Suppressor macrophage treated with lipopolysaccharide for 4 hours (primary cell): ENCODE measurements at regions not wholly inside any gene's neighbourhood (a gene's known extent, or its start where the extent isn't known, plus 50 kb on each side); places are given as distances from the start of the nearest gene placed in this dataset.
"Not testable (repeated sequence)": the region's sequence is repeated elsewhere in the genome, so short reads cannot be mapped to it uniquely, and the experiment has no call there.

Experiments used
- DNase-seq: peaks from one replicate; pipeline ENCODE4 v3.0.0-alpha.2; 2020

DNA sequence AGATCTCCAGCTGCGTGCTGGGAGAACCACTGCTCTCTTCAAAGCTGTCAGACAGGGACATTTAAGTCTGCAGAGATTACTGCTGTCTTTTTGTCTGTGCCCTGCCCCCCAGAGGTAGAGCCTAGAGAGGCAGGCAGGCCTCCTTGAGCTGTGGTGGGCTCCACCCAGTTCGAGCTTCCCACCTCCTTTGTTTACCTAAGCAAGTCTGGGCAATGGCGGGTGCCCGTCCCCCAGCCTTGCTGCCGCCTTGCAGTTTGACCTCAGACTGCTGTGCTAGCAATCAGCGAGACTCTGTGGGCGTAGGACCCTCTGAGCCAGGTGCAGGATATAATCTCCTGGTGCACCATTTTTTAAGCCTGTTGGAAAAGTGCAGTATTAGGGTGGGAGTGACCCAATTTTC lies 128.6 kb downstream of the ACTR3 start:
- not testable (repeated sequence) for DNase-seq

- DNase-seq: no peak
Measured at GRCh38 chr2:114020668-114021067, 130.8 kb downstream of the ACTR3 start.

- DNase-seq: peak; percentile 30
Measured at GRCh38 chr2:114022360-114023085, 132.6 kb downstream of the ACTR3 start.

GRCh38 chr2:114024326-114024725 lies 134.4 kb downstream of the ACTR3 start:
- no peak for DNase-seq

GRCh38 chr2:114025030-114025429 lies 135.1 kb downstream of the ACTR3 start:
- DNase-seq: no peak

- DNase-seq: no peak
Measured at GRCh38 chr2:114027437-114027836, 137.5 kb downstream of the ACTR3 start.

GRCh38 chr2:114031605-114032505 lies 142.0 kb downstream of the ACTR3 start:
- DNase-seq: no peak

DNA sequence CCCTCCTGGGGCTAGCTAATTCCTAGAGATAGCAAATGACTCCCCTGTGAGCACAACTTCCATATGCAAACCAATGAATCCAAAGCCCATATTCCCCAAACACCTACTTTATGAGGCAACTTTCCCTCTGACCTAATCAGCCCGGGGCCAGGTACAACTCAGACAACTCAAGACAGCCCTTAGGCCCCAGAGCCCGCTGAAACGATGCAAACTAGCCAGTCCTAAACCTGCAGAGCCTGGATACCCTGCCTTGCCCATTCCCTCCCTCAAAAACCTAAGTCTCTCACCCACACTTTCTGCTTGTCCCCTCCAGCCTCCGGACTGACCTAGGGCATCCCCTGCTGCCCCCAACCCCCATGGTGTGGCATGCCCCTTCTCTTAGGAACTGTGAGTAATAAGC lies 142.8 kb downstream of the ACTR3 start:
- DNase-seq: no peak

- DNase-seq: no peak
Measured at GRCh38 chr2:114034742-114035141, 144.9 kb downstream of the ACTR3 start.

GRCh38 chr2:114038710-114039109 lies 148.8 kb downstream of the ACTR3 start:
- DNase-seq: no peak

DNA sequence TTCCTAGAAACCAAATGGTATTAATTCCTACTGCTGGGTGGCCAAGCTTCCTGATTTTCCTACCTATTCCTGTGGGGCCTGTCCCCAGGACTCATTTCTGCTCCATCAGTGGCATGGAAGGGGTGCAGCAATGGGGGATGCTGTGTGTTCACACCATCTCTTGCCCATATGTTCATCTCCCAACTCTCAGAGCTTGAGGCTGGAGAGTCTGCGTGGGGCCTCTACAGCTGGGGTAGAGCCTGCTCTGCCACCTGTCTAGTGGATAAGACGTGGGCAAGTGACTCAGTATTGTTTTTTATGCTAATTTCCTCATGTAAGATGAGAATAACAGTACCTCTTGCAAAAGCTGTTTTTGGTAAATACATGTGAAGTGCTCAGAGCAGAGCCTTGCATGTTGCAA lies 149.8 kb downstream of the ACTR3 start:
- no peak for DNase-seq

GRCh38 chr2:114040826-114041225 lies 150.9 kb downstream of the ACTR3 start:
- no peak for DNase-seq

- DNase-seq: no peak
Measured at GRCh38 chr2:114044985-114045384, 155.1 kb downstream of the ACTR3 start.

DNA sequence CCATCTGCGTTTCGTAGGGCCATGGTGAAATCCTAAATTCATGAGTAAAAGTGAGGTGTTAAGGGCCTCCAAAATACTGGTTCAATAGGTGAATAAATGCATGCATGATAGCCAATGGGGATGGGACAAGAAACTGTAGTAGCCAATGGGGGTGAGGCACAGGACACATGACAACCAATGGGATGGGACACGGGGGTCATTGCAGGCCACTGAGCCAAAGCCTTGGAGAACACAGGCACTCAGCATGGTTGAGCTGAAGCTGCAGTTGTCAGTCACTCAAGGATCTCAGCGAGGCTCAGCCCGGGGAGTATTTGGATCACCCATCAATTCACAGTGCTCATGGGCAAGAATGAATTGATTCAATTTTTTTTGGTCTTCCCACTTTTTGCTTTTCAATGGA lies 156.5 kb downstream of the ACTR3 start:
- no peak for DNase-seq

- no peak for DNase-seq
Measured at GRCh38 chr2:114046866-114047435, 157.1 kb downstream of the ACTR3 start.

- no peak for DNase-seq
Measured at GRCh38 chr2:114049280-114049679, 159.4 kb downstream of the ACTR3 start.

DNA sequence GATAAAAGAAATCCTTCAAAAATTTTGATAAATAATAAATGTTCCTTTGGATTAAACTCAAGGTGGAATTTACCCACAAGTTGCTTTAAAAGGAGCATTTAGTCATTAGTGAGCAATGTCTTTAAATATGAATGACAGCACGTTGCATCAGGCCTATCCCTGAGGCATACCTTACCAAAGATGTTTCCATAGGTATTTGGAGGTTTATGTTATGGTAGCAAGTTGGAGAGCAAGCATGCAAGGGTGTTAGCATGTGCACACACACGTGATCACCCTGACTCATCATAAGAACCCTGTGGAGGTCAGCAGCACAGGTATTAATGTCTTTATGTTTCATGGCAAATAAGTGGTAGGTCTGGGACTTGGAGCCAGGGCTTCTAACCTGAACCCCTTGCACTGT lies 159.9 kb downstream of the ACTR3 start:
- no peak for DNase-seq

GRCh38 chr2:114056294-114057143 lies 166.6 kb downstream of the ACTR3 start:
- no peak for DNase-seq

DNA sequence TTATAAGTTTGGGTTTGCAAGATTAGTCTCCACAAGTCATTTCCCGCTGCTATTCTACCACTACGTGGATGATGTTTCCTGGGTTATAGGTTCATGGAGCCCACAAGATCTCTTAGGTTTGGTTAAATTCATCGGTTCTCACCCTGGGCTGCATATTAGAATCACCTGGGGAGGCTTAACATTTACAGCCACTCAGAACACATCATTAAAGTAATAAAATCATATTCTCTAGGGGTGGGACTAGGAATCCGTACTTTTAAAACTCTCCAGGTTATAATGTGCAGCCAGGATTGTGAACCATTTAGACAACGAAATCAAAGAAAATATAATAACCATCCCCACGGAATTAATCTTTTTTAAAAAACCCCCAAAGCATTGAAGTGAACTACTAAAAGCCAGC lies 167.7 kb downstream of the ACTR3 start:
- no peak for DNase-seq

- no peak for DNase-seq
Measured at GRCh38 chr2:114061566-114062098, 171.7 kb downstream of the ACTR3 start.

GRCh38 chr2:114063346-114063745 lies 173.5 kb downstream of the ACTR3 start:
- DNase-seq: no peak

GRCh38 chr2:114065731-114066130 lies 175.8 kb downstream of the ACTR3 start:
- DNase-seq: no peak
